NCI-H345 (cell line): ENCODE measurements at regions not wholly inside any gene's neighbourhood (a gene's known extent, or its start where the extent isn't known, plus 50 kb on each side); places are given as distances from the start of the nearest gene placed in this dataset.

Experiments used
- DNase-seq: peaks from one replicate; lab custom pipeline; 2025; lab: John Stamatoyannopoulos, UW

DNA sequence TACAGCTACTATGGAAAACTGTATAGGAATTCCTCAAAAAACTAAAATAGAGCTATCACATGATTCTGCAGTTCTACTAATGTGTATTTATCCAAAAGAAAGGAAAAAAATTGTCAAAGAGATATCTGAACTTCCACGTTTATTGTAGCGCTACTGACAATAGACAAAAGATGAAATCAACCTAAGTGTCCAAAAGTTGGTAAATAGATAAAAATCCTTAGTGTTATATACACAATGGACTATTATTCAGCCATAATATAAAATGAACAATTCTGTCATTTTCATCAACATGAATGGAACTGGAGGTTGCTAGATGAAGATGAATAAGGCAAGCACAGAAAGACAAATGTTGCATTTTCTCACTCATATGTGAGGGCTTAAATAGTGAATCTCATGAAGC lies 1492.1 kb downstream of the MRPL39 start:
- DNase-seq = no peak

DNA sequence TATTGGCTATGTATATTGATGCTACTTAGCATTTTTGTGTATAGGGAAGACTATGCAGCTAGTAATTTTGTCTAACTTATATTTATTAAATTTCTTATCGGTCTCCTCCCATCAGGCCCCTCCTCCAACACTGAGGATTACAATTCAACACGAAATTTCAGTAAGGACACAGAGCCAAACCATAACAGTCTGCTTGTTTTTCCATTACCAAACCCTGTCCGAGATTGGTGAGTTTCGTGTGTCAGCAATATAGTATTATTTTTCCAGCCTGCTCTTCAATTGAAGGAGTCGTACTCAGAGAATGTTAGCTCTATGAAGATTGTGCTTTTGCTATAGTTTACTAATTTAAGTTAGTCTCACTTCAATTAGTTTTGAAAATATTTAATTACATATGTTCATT lies 1495.3 kb downstream of the MRPL39 start:
- DNase-seq = no peak

DNA sequence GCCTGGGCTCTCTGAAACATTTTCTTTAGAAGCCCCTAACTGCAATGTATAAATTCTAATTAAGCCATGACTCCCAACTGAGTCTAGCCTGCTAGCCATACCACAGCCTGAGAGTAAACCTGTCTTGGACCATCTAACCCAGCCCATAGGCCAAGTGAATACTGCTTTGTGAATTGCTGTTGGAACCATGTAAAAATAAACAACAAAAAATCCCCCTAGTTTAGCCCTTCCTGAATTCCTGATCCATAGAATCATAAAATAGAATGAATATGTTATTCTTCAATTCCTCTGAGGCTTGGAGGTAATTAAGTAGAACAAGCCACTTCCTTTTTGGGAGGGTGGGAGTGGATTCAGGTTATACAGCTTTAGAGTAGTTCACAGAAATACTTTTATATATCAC lies 1496.4 kb downstream of the MRPL39 start:
- no peak for DNase-seq

DNA sequence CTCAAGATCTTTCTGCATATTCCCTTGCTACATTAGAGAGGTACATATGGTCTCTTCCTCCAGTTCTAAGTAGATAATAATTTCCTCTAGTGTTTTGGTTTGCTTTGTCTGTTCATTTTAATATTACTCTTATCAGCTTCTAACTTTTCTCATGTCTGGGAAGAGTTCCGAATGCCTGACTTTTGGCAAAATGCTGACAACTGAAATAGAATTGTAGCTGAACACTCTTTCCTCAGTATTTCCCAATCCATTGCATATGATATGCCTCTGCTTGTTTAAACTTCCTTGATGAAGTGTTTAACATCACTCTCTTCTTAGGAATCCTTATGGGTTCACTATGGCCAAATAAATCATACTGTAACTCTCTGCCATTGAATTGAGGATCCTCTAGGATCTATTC lies 1510.1 kb downstream of the MRPL39 start:
- DNase-seq = no peak

DNA sequence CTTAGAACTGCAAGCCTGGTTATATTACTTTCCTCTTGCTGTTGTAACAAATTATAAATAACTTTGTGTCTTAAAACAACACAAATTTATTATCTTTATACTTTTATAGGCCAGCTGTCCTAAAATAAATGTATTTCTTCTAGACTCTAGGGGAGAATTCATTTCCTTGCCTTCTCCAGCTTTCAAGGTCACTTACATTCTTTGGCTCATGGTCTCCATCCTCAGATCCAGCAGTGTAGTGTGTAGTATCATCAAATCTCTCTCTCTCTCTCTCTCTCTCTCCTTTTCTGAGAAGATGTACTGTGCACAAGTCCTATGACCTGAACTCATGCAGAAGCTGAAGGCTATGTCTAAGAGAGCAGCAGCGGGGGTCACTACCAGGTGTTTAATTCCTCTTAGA lies 1510.6 kb downstream of the MRPL39 start:
- no peak for DNase-seq

DNA sequence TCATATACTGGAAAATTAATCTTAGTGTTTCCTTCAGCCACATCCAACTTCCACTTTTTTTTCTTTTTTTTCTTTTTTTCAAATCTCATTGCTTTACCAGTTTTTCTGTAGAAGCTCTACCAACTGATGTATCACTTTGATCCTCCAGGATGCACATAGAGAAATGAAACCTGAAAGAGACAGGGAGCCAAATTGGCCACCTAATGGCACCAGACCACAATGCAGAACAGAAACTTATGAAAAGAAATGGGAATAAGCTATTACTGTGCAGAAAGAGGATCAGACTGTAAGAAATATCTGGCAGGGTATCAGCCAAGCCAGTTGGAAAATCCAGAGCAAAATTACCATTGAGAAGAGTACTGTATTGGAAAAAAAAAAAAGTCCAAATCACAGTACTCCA lies 1514.2 kb downstream of the MRPL39 start:
- no peak for DNase-seq

DNA sequence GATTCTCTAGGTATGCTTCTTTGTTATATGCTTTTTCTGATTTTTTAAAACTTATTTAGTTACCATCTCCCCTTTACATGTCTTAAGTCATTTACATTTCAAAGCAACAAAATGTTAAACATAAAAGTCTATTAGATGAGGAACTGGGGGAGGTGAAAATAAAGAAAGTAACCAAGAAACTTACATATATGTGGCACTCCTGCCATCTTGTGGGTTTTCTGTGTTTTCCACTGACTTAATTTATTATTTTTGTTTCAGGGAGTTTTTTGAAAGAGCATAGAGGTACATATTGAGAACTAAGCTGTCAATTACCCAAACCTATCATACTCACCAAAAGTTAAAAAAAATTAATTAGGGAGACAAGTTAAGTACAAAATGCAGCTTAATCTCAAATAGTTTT lies 1531.1 kb downstream of the MRPL39 start:
- no peak for DNase-seq

DNA sequence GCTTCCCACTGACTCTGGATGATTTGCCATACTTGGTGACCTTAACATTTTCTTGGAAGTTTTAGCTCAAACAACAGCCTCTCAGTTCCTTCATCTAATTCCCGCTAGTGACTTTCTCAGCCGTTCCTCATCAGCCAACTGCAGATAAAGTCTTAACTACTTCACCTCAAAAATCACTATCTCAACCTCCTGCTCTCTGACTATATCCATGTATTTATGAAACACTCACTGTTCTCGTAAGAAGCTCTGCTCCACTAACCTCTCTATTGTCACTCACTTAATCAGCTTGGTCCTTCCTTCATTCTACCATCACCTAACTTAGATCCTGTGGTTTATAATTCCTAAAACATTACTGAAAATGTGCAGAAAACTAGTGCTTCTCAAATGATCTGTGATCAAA lies 1551.6 kb downstream of the MRPL39 start:
- no peak for DNase-seq

DNA sequence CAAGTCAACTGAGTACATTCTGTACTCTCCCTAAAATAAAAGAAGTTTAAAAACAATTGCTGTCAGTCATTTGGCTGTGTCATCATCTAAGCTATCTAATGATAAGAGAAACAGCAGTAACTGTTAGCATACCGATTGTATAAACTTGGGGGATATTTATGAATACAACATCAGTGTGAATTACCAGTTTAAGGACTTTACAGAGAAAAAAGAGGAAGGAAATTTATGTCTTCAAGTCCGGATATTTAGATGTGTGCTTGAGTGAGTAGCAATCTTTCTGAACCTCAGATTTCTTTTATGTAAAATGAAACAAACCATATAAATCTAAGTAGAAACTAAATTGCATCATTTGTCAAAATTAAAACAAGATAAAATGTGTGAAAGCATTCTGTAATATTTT lies 1557.0 kb downstream of the MRPL39 start:
- DNase-seq = no peak

DNA sequence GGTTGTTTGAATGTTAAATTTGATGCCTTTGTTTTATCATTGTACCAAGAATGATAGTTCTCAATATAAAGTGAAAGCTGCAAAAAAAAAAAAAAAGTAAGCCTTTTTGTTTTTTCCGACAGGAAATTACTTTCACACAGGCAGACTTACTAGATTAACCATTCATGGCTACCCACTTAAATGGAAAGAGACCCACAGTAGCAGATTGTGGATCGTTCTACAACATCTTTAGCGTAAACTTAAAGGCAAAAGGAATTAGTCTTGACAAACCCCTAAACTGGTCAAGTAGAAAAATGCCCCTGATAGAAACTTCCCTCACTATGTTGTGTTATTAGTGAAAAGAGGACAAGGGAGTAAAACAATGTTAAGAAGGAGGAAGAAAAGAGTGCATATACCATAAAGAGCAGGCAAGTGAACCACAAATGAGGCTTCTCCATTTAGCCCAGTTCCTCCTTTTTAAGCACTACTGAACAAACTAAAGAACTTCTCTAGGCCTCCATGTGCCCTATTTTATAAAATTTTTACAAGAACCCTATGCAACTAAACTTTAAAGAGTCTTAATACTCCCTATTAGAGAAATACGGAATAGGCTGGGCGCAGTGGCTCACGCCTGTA lies 1560.3 kb downstream of the MRPL39 start:
- DNase-seq = no peak

DNA sequence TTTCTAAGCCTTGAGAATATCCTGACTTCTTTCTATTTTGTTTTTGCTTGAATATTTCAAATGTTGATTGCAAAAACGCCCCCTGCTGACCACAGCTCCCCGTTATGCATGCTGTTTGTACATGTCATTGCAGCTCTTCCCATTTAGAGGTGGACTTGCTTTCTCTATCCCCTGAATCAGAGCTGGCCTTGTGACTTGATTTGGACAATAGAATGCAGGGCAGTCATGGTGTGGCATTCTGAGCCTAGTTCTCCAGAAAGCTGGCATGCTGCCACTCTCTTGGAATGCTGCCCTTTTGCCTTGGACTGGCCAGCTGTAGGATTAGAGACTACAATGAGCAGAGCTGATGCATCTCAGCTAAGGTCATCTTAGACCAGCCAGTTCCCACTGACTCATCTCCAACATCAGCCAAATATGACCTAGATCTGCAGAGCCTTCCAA lies 1561.5 kb downstream of the MRPL39 start:
- no peak for DNase-seq

DNA sequence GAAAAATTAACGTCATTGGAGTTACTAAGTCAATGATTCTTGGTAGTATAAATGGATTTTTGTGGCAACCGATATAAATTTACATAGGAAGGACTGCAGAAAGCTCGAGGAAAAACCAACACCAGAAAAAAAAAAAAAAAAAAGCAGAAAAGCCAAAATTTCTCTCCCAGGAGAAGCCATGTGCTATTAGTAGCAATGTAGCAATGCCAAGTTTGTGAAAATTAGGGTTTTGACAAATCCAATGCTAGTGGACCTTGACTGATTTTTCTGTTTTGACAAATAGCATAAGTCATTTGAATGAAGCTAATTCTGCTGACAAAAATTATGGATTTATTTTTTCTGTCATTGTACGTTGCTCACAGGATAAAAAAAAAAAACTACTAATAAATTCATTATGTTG lies 1561.9 kb downstream of the MRPL39 start:
- no peak for DNase-seq

DNA sequence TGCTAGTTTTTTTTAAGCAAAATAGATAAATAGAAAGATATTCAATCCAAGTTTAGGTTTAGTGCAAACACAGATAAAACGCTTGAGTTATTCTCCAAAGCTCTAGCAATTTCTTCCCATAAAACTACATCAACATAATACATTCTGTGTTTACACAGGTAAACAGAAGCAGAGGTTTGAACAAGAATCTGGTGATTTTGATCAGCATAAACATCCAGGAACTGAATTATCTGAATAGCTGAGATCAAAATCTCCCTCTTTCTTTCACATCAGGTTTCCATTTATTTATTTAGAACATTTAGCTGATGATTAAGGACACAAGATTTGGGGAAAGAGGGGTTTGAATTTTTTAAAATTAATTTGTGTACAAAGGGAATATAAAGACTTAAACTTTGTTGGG lies 1564.6 kb downstream of the MRPL39 start:
- DNase-seq = no peak

DNA sequence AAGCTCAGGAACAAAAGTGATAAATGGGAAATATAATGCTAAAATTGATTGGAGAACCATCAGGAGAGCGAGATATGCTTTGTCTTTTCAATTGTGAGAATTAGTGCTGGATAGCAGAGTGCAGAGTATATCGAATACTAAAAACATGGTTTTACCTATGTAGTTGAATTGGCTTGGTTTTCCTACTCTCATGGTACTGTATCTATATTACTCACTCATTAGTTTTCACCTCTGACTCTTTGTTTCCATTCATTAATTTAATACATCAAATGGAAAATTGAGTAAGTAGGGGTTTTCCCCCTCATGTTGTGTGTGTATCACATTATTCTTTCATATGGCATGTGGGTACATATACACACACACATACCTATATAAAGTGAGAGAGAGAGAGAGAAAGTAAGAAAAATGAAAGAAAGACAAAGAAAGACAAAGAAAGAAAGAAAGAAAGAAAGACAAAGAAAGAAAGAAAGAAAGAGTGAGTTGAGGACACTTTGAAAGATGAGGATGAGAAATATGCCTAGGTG lies 1574.5 kb downstream of the MRPL39 start:
- no peak for DNase-seq

DNA sequence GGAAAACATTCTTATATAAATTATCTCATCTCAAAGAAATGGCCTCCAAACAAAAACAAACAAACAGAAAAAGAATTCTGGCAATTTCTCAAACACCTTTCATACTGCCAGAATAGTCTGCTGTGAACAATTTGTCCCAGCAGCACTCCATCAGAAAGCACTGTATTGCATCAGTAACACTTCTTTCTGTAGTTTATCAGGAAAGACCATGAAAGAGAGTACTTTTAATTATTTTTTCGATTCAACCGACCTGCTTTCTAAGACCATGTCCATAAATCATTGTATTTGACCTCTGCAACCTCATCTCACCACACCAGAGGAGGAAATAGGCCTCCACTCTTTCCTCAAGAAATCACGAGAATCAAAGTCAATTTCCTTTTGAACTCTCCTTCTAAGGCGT lies 1579.9 kb downstream of the MRPL39 start:
- no peak for DNase-seq

DNA sequence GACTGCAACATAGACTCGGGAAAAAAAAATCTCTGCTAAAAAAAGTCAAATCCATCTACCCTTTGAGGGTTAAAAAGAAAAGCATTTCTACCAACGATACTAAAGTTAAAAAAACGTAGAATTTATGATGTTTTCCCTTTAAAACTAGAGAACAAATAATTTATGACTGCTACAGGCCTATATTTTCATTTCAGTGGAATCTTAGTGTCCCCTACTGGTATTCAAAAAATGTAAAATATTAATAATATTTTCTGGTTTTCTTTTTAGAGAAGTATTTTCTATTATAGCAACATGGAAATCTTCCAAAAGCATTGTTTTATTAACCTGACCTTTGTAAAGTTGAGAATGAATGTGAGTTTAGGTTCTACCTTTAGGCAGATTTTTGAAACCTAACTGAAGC lies 1582.2 kb downstream of the MRPL39 start:
- no peak for DNase-seq

DNA sequence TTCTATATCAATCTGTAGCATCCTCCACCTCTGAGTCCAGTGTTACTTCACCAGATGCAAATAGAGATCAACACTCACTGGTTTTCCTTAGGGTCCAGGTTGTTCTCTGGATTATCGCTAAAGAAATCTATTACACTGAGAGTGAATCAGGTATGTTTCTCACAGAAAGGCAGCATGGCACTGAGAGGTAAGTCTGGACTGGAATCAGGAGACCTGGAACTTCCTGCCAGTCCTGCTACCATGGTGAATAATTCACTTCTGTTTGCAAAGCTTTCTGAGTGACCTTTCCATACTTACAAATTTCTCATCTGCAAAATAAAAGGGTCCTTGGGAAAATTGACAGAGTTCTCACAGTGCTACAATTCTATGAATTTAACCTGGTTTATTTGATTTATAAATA lies 1583.3 kb downstream of the MRPL39 start:
- DNase-seq = no peak

DNA sequence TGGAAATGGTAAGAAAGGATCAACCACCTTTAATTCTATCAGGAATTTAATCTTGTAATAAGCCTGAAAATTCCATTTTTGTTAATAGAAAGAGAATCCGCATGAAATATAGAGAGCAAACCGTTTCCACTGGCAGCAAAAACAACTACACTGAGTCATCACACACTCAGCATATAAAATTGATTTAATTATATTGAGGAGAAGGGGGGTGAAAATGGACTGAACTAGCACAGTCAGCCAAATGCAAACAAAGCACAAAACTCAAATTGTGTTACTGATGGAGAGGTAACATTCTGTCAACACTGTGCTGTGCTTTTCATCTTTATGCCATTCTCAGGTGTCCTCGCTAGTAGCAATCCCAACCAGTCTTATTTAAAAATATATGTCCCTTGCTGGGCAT lies 1583.9 kb downstream of the MRPL39 start:
- peak; percentile 17 for DNase-seq

DNA sequence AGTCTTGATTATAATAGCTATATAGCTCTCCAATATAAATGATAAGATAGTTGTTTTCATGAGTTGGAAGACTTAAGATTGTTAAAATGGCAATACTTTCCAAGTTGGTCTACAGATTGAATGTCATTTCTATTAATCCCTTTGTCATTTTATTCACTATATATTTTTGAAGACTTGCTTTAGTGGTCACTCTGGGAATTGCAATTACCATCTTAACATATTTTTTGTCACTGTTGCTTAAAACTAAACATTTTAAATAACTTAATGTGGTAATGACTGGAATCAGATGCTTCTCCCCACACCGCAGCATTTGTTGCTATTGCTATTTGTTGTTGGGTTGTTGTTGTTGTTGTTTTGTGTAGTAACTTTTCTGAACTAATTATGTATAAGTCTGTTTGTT lies 1592.9 kb downstream of the MRPL39 start:
- no peak for DNase-seq

DNA sequence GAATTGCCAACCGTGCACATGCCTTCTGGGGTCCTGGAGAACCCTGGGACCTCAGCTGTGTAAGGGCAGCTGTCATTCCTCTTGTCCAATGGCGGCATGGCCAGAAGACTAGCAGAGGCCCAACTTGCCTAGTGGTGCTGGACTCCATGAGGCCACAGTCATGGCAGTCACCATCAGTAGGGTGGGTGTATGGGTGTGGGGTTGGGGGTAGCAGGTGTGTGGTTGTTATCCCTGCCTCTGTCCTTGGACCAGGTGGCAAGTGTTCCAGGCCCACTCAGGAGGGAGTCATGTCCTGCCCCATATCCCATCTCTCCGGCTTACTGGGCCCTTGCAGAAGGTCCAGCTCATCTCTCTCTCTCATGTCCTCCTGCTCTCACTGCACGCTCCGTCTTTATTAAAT lies 1596.2 kb downstream of the MRPL39 start:
- no peak for DNase-seq

DNA sequence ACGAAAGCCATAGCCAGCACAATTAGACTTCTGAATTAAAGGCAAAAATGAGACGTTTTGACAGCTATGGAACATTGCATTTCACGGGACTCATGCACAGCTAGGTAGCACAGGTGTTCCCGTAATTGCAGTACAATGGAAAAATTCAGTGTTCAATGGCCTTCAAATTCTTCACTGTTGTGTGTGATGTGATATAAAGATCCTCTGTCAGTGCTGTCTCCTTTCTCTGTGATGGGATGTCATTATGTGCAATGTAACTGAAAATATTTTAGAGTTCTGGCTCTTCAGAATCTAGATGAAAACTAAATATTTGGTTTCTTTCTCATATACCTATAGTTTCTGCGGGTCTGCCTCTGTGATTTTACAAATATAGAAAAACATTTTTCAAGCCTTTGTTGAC lies 1599.7 kb downstream of the MRPL39 start:
- DNase-seq = no peak

DNA sequence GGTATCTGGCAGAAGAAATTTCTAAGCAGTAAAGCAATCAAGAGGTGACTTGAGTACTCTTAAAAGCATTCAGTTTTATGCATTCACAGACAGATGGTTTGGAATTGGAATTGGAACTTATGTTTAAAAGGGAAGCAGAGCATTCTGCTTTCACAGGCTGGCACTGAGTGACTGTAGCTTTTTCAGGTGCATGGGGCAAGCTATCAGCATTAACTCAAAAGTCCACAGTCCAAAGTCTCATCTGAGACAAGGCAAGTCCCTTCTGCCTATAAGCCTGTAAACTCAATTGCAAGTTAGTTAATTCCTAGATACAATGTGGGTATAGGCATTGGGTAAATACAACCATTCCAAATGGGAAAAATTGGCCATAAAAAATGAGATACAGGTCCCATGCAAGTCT lies 1620.3 kb downstream of the MRPL39 start:
- DNase-seq = no peak

DNA sequence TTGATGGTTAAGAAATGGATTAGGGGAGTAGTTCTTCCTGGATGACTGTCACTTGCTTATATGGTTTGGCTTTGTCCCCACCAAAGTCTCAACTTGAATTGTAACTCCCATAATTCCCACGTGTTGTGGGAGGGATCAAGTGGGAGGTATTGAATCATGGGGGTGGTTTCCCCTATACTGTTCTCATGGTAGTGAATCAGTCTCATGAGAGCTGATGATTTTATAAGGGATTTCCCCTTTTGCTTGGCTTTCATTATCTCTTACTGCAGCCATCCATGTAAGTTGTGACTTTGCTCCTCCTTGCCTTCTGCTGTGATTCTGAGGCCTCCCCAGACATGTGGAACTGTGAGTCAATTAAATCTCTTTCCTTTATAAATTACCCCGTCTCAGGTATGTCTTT lies 1621.1 kb downstream of the MRPL39 start:
- no peak for DNase-seq

DNA sequence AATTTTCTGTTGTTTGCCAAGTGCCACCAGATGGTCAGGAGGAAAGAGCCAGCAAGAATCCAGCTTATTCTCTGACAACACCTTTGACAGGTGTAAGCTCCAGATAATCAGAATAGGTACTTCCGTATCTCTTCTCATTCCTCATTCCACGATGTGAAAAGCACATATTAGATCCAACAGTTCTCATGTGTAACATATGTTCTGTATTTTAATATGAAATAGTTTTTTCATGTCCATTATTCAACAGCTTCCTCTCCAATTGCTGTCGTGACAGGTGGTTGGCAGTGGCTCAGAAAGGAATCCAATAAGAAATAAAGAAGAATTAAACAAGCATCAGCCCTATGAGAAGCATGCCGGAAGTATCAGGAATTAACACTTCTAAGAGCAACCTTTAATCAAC lies 1624.7 kb downstream of the MRPL39 start:
- DNase-seq = no peak

DNA sequence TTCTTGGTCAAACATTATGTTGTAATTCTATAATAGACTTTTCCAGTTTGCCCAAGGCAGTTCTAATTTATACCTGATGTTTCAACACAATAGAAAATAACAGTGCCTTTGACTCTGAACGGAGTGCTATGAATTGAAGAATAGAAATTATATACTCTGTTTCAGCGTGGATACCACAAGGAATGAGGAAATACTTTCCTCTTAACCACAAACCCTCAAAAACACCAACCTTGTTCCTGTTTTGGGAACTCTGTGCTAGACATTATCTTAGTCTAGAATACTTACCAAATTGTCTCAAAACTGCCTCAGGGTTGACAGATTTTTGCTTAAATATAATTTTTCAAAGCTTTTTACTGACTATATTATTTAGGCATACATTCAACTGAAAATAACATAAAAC lies 1629.3 kb downstream of the MRPL39 start:
- no peak for DNase-seq
